ENCODE measurements at regions not wholly inside any gene's neighbourhood (a gene's known extent, or its start where the extent isn't known, plus 50 kb on each side); places are given as distances from the start of the nearest gene placed in this dataset.

DNA sequence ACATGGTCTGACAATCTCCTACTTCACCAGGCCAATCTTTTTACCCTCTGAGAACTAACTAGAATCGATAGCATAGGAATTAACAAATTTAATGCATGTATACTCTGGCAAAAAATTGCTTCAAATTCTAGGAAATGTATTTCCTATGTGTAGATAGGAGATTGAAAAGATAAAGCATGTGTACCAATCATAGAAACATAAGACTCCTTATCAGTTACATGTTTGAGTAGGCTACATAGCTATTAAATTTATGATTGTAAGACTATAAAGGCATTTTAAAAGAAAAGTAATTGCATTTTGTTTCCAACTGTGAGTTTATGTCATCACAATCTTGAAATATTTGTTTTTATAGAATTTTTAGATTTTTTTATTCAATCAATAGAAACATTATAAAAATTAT is 196.6 kb upstream of the HEY2 start:
- no peak for DNase-seq (ENCODE audit: extremely low spot score in 2 of 2)
- intact Hi-C loops (cut with DNase I), result no loop called here

DNA sequence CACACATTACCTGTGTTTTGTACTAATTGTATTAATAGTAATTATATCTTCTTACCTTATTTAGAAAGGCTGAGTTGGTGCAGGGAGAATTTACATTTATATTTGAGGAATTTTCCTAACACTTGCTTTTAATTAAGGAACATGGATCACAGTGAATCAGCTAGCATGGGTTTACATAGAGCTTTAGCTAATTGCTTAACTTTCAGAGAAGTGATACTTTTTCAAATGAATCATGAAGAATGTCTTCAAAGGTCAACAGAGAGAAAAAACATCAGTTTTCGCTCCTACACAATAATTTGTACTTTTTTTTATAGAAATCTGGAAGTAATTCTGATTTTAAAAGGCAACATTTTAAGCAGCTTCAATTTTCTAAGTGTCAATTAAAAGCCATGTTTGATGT is 195.0 kb upstream of the HEY2 start:
- Histone ChIP-seq H3K4me3 (no peak overlapping the region), H3K9me3 (no peaks in the 10 kb centered on the region), H3K36me3 (no peaks in the 10 kb centered on the region), H3K4me1 (no peaks in the 10 kb centered on the region), H3K27ac (no peak overlapping the region), H3K27me3 (no peaks in the 10 kb centered on the region)
- TF ChIP-seq POLR2AphosphoS5 (IDR thresholded peaks at IDR 0.05; ENCODE audit: insufficient read depth in 1 of 2, low read depth in 1 of 2) (no peak), POLR2A (IDR thresholded peaks at IDR 0.05) (no peak)
- TF ChIP-seq, protein P1, sequence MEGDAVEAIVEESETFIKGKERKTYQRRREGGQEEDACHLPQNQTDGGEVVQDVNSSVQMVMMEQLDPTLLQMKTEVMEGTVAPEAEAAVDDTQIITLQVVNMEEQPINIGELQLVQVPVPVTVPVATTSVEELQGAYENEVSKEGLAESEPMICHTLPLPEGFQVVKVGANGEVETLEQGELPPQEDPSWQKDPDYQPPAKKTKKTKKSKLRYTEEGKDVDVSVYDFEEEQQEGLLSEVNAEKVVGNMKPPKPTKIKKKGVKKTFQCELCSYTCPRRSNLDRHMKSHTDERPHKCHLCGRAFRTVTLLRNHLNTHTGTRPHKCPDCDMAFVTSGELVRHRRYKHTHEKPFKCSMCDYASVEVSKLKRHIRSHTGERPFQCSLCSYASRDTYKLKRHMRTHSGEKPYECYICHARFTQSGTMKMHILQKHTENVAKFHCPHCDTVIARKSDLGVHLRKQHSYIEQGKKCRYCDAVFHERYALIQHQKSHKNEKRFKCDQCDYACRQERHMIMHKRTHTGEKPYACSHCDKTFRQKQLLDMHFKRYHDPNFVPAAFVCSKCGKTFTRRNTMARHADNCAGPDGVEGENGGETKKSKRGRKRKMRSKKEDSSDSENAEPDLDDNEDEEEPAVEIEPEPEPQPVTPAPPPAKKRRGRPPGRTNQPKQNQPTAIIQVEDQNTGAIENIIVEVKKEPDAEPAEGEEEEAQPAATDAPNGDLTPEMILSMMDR (IDR thresholded peaks at IDR 0.05), result no peak
- no peak for DNase-seq (ENCODE audit: extremely low spot score in 2 of 2)
- intact Hi-C loops (cut with DNase I), result no loop called here

More for the DNA sequence above, 196.6 kb upstream of the HEY2 start:
- Histone ChIP-seq H3K4me1 (no peaks in the 10 kb centered on the region), H3K27ac (no peak overlapping the region), H3K36me3 (no peaks in the 10 kb centered on the region), H3K9me3 (no peaks in the 10 kb centered on the region), H3K27me3 (no peaks in the 10 kb centered on the region), H3K4me3 (no peak overlapping the region)
- TF ChIP-seq, protein P1 (IDR thresholded peaks at IDR 0.05), result no peak
- TF ChIP-seq POLR2AphosphoS5 (IDR thresholded peaks at IDR 0.05; ENCODE audit: insufficient read depth in 1 of 2, low read depth in 1 of 2) (no peak), POLR2A (IDR thresholded peaks at IDR 0.05) (no peak)

DNA sequence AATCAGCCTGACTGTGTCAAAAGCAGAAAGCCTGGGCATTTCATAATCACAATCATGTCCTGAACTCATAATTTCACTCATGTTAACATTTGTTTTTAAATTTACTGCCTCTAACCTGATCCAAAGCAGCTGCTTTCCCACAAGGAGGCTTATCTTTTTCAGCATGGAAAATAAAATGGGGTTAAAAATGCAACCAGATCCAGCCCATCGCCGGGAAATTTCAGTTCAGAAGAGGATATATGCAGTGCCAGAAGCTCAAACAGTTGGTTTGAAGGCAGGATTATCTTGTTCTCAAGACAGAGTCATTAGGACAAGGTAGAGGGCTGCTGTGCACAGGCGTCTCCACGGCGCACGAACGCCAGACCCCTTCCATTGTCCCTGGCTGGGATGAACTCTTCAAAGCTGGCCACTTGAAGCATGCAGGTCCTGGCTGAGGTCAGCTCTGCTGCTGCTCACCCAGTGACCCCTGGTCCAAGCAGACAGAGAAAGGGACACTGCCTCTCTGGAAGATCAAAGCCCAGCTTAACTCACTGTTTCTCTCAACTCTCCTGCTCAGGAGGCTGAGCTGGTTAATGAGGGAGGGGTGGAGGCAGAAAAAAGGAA is 191.1 kb upstream of the HEY2 start:
- no peaks in the 10 kb centered on the region for H3K9me3 ChIP-seq
- no peak overlapping the region for H3K27ac ChIP-seq
- no peak for DNase-seq (ENCODE audit: extremely low spot score in 2 of 2)
- TF ChIP-seq, protein P1 (IDR thresholded peaks at IDR 0.05), result no peak
- no peak for TF ChIP-seq POLR2A (IDR thresholded peaks at IDR 0.05)
- TF ChIP-seq POLR2AphosphoS5 (IDR thresholded peaks at IDR 0.05; ENCODE audit: insufficient read depth in 1 of 2, low read depth in 1 of 2), result no peak
- no peaks in the 10 kb centered on the region for H3K27me3 ChIP-seq
- no peak overlapping the region for H3K4me3 ChIP-seq
- no peaks in the 10 kb centered on the region for H3K4me1 ChIP-seq
- H3K36me3 ChIP-seq, result no peaks in the 10 kb centered on the region
- intact Hi-C loops (cut with DNase I), result no loop called here

DNA sequence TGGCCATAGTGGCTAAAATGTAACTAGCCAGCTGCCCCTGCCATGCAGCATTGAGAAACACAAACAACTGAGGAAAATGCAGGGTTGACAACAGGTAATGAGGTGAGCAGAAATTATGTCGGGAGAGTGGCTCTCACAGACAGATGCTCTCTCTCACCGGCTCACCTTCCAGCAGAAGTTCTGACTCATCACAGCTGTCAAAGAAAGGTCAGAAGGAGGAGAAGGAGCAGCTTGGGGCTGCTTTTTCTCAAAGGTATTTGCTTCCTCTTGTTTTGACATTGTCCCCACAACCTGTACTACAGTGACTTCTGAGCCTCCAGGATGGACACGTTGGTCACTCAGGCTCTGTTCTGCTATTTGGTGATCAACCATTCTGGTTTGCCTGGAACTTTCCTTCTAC is 190.5 kb upstream of the HEY2 start:
- Histone ChIP-seq H3K27me3 (no peaks in the 10 kb centered on the region), H3K4me3 (no peak overlapping the region), H3K36me3 (no peaks in the 10 kb centered on the region), H3K4me1 (no peaks in the 10 kb centered on the region), H3K27ac (no peak overlapping the region), H3K9me3 (no peaks in the 10 kb centered on the region)
- TF ChIP-seq POLR2AphosphoS5 (IDR thresholded peaks at IDR 0.05; ENCODE audit: insufficient read depth in 1 of 2, low read depth in 1 of 2) (no peak), POLR2A (IDR thresholded peaks at IDR 0.05) (no peak)
- TF ChIP-seq, protein P1 (IDR thresholded peaks at IDR 0.05), result no peak
- no peak for DNase-seq (ENCODE audit: extremely low spot score in 2 of 2)
- intact Hi-C loops (cut with DNase I), result no loop called here

DNA sequence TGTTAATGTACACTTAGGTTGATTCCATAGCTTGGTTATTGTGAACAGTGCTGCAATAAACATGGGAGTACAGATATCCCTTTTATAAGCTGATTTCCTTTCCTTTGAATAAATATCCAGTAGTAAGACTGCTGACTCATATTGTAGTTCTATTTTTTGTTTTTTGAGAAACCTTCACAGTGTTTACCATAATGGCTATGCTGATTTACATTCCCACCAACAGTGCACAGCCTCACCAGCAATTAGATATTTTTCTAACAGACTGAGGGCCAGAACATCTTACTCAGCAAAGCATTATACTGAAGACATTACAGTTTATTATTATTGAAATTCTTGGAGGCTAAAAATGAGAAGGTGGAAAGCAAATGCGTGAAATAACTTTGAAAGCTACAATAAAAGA is 187.3 kb upstream of the HEY2 start:
- intact Hi-C loops (cut with DNase I), result no loop called here
- Histone ChIP-seq H3K4me1 (no peaks in the 10 kb centered on the region), H3K27me3 (no peaks in the 10 kb centered on the region), H3K9me3 (no peaks in the 10 kb centered on the region), H3K27ac (no peak overlapping the region), H3K4me3 (no peak overlapping the region), H3K36me3 (no peaks in the 10 kb centered on the region)
- DNase-seq (ENCODE audit: extremely low spot score in 2 of 2), result no peak
- TF ChIP-seq POLR2A (IDR thresholded peaks at IDR 0.05), result no peak
- TF ChIP-seq, protein P1 (IDR thresholded peaks at IDR 0.05), result no peak
- TF ChIP-seq POLR2AphosphoS5 (IDR thresholded peaks at IDR 0.05; ENCODE audit: insufficient read depth in 1 of 2, low read depth in 1 of 2), result no peak

All from vagina (tissue), 2 donors.